MM.1S (cell line): ENCODE measurements at regions not wholly inside any gene's neighbourhood (a gene's known extent, or its start where the extent isn't known, plus 50 kb on each side); places are given as distances from the start of the nearest gene placed in this dataset.

Experiments used
- CTCF ChIP-seq: fragments of 300-600 bp; sonication (generic); IDR thresholded peaks from 2 replicates; pipeline ENCODE4 v1.5.1; 2016; ENCODE audit warnings: antibody characterized with exemption, low read length, mixed read lengths
- EZH2phosphoT487 ChIP-seq: fragments of 300-600 bp; sonication (generic); IDR thresholded peaks from 2 replicates; pipeline ENCODE4 v1.6.1; 2018; ENCODE audit warnings: antibody characterized with exemption, low read length

GRCh38 chr6:15938107-15938506 is 190.8 kb upstream of the MYLIP start:
- TF ChIP-seq CTCF (no peak), EZH2phosphoT487 (no peak)
